K562 (cell line): ENCODE measurements at regions not wholly inside any gene's neighbourhood (a gene's known extent, or its start where the extent isn't known, plus 50 kb on each side); places are given as distances from the start of the nearest gene placed in this dataset.

Experiments used
- BDP1 ChIP-seq: IDR thresholded peaks from 3 replicates; pipeline ENCODE4 v1.6.1; 2011; ENCODE audit not compliant: insufficient read length, insufficient read depth
- MEF2A ChIP-seq: IDR thresholded peaks from 2 replicates; pipeline ENCODE4 v1.6.1; 2011; ENCODE audit warnings: low read depth, mild to moderate bottlenecking, low read length, moderate library complexity; ENCODE audit not compliant: control insufficient read depth
- PHF20 ChIP-seq: fragments of 450-650 bp; IDR thresholded peaks from 2 replicates; pipeline ENCODE4 v1.6.1; 2018; ENCODE audit not compliant: partially characterized antibody
- POLR2A ChIP-seq: fragments of 450-650 bp; conservative IDR thresholded peaks from 2 replicates; pipeline ENCODE4 v1.6.1; 2016
- PRDM10 ChIP-seq: fragments of 450-650 bp; IDR thresholded peaks from 2 replicates; pipeline ENCODE4 v1.6.1; 2018; ENCODE audit not compliant: partially characterized antibody
- SMC3 ChIP-seq: conservative IDR thresholded peaks from 2 replicates; pipeline ENCODE4 v1.6.1; 2011; ENCODE audit warnings: low read depth, low read length, improper control_type of control experiment; ENCODE audit not compliant: insufficient read depth
- SNIP1 ChIP-seq: fragments of 450-650 bp; IDR thresholded peaks from 2 replicates; pipeline ENCODE4 v1.7.1; 2017; ENCODE audit warnings: low read depth, mild to moderate bottlenecking
- TRIM28 ChIP-seq: fragments of 450-650 bp; IDR thresholded peaks from 2 replicates; pipeline ENCODE4 v1.6.1; 2017
- UBTF ChIP-seq, 2 experiments: IDR thresholded peaks; 2 replicates each; pipeline ENCODE4 v1.6.1; 2012; ENCODE audit warnings: improper control_type of control experiment in 2 of 2, low read depth in 2 of 2, low read length in 2 of 2, borderline replicate concordance in 1 of 2
- ZBTB1 ChIP-seq: sonication (generic); formaldehyde crosslinking; IDR thresholded peaks from 2 replicates; pipeline ENCODE4 v1.8.1; 2023; ENCODE audit warnings: missing genetic modification reagents, low read depth, mild to moderate bottlenecking, borderline replicate concordance
- TF ChIP-seq, protein P1 (sequence below), 2 experiments: IDR thresholded peaks; 2 replicates each; pipeline ENCODE4 v1.6.1; 2011; ENCODE audit warnings: borderline replicate concordance in 1 of 2, control low read depth in 1 of 2, low read depth in 1 of 2, low read length in 1 of 2, mild to moderate bottlenecking in 1 of 2, mixed read lengths in 1 of 2, moderate library complexity in 1 of 2; ENCODE audit not compliant: insufficient read depth in 1 of 2, insufficient read length in 1 of 2, poor library complexity in 1 of 2, severe bottlenecking in 1 of 2; ENCODE audit errors: extremely low read depth in 1 of 2
- TF ChIP-seq, protein P2 (sequence below): sonication (generic); formaldehyde crosslinking; IDR thresholded peaks from 2 replicates; pipeline ENCODE4 v1.8.0; 2022; ENCODE audit warnings: mild to moderate bottlenecking, missing genetic modification reagents
- TF ChIP-seq, protein P3 (sequence below), 3 experiments: IDR thresholded peaks in 2 of 3; conservative IDR thresholded peaks in 1 of 3; 2 replicates each; pipeline ENCODE4 v1.5.1; 2011 to 2012; ENCODE audit warnings: low read length in 3 of 3, mild to moderate bottlenecking in 3 of 3, control low read depth in 2 of 3, improper control_type of control experiment in 1 of 3, inconsistent platforms in 1 of 3, low read depth in 1 of 3, mixed read lengths in 1 of 3, moderate library complexity in 1 of 3; ENCODE audit not compliant: insufficient read depth in 2 of 3

GRCh38 chr3:144636833-144637232 is 665.2 kb downstream of the DIPK2A start:
- TF ChIP-seq UBTF (IDR thresholded peaks at IDR 0.05; ENCODE audit: borderline replicate concordance in 1 of 2, low read depth in 2 of 2, low read length in 2 of 2) (no peak), TRIM28 (no peak), SMC3 (no peak), PHF20 (no peak), PRDM10 (no peak), SNIP1 (no peak), BDP1 (no peak), ZBTB1 (CRISPR knock-in tag) (no peak), MEF2A (no peak), POLR2A (no peak)
- TF ChIP-seq, protein P1, sequence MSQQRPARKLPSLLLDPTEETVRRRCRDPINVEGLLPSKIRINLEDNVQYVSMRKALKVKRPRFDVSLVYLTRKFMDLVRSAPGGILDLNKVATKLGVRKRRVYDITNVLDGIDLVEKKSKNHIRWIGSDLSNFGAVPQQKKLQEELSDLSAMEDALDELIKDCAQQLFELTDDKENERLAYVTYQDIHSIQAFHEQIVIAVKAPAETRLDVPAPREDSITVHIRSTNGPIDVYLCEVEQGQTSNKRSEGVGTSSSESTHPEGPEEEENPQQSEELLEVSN (IDR thresholded peaks at IDR 0.05; ENCODE audit: borderline replicate concordance in 1 of 2, extremely low read depth in 1 of 2, insufficient read depth in 1 of 2, insufficient read length in 1 of 2, low read depth in 1 of 2, low read length in 1 of 2, poor library complexity in 1 of 2, severe bottlenecking in 1 of 2), result no peak
- TF ChIP-seq, protein P2, sequence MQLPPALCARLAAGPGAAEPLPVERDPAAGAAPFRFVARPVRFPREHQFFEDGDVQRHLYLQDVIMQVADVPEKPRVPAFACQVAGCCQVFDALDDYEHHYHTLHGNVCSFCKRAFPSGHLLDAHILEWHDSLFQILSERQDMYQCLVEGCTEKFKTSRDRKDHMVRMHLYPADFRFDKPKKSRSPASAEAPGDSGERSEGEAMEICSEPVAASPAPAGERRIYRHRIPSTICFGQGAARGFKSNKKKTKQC (CRISPR knock-in tag), result no peak
- TF ChIP-seq, protein P3, sequence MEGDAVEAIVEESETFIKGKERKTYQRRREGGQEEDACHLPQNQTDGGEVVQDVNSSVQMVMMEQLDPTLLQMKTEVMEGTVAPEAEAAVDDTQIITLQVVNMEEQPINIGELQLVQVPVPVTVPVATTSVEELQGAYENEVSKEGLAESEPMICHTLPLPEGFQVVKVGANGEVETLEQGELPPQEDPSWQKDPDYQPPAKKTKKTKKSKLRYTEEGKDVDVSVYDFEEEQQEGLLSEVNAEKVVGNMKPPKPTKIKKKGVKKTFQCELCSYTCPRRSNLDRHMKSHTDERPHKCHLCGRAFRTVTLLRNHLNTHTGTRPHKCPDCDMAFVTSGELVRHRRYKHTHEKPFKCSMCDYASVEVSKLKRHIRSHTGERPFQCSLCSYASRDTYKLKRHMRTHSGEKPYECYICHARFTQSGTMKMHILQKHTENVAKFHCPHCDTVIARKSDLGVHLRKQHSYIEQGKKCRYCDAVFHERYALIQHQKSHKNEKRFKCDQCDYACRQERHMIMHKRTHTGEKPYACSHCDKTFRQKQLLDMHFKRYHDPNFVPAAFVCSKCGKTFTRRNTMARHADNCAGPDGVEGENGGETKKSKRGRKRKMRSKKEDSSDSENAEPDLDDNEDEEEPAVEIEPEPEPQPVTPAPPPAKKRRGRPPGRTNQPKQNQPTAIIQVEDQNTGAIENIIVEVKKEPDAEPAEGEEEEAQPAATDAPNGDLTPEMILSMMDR (IDR thresholded peaks at IDR 0.05 in 2 of 3, conservative IDR thresholded peaks at IDR 0.05 in 1 of 3; ENCODE audit: insufficient read depth in 2 of 3, low read depth in 1 of 3, low read length in 3 of 3), result no peak
